HEK293T (cell line): ENCODE measurements at regions not wholly inside any gene's neighbourhood (a gene's known extent, or its start where the extent isn't known, plus 50 kb on each side); places are given as distances from the start of the nearest gene placed in this dataset.
"Not testable (repeated sequence)": the region's sequence is repeated elsewhere in the genome, so short reads cannot be mapped to it uniquely, and the experiment has no call there.

Experiments used
- CTCF ChIA-PET: fragments of 350-600 bp; formaldehyde crosslinking; extraction: SDS; loops from one replicate; lab custom pipeline; 2021; ENCODE audit warnings: antibody characterized with exemption, inconsistent platforms; lab: Yijun Ruan, JAX
- POLR2A ChIA-PET: fragments of 350-600 bp; formaldehyde crosslinking; extraction: SDS; loops from one replicate; lab custom pipeline; 2020; ENCODE audit warnings: antibody characterized with exemption, inconsistent platforms; lab: Yijun Ruan, JAX
- DNase-seq: peaks from one replicate; pipeline ENCODE4 v3.0.0; 2012; ENCODE audit warnings: mixed read lengths; ENCODE audit errors: extremely low spot score
- ARNT ChIP-seq: fragments of 450-650 bp; IDR thresholded peaks from 2 replicates; pipeline ENCODE4 v1.6.1; 2017; ENCODE audit warnings: mild to moderate bottlenecking
- BHLHE40 ChIP-seq: fragments of 450-650 bp; IDR thresholded peaks from 2 replicates; pipeline ENCODE4 v1.6.1; 2016; ENCODE audit warnings: mild to moderate bottlenecking, moderate library complexity, borderline replicate concordance
- CTBP1 ChIP-seq: fragments of 450-650 bp; IDR thresholded peaks from 2 replicates; pipeline ENCODE4 v1.6.1; 2016; ENCODE audit warnings: borderline replicate concordance
- ELF4 ChIP-seq: fragments of 450-650 bp; IDR thresholded peaks from 2 replicates; pipeline ENCODE4 v1.6.1; 2017; ENCODE audit warnings: antibody characterized with exemption
- FOXA1 ChIP-seq: fragments of 450-650 bp; IDR thresholded peaks from 2 replicates; pipeline ENCODE4 v1.6.1; 2016; ENCODE audit warnings: mild to moderate bottlenecking
- FOXK2 ChIP-seq: fragments of 450-650 bp; IDR thresholded peaks from 2 replicates; pipeline ENCODE4 v1.6.1; 2016; ENCODE audit warnings: mild to moderate bottlenecking
- FOXM1 ChIP-seq: fragments of 450-650 bp; IDR thresholded peaks from 2 replicates; pipeline ENCODE4 v1.6.1; 2017; ENCODE audit warnings: mild to moderate bottlenecking, borderline replicate concordance
- HDGF ChIP-seq: fragments of 450-650 bp; IDR thresholded peaks from 2 replicates; pipeline ENCODE4 v1.6.1; 2017; ENCODE audit warnings: antibody characterized with exemption, borderline replicate concordance
- L3MBTL2 ChIP-seq: fragments of 450-650 bp; conservative IDR thresholded peaks from 2 replicates; pipeline ENCODE4 v1.6.1; 2016; ENCODE audit warnings: mild to moderate bottlenecking
- LEF1 ChIP-seq: fragments of 450-650 bp; IDR thresholded peaks from 2 replicates; pipeline ENCODE4 v1.6.1; 2017; ENCODE audit warnings: mild to moderate bottlenecking, borderline replicate concordance
- NFRKB ChIP-seq: fragments of 450-650 bp; IDR thresholded peaks from 2 replicates; pipeline ENCODE4 v1.6.1; 2016; ENCODE audit warnings: mild to moderate bottlenecking, moderate library complexity
- PKNOX1 ChIP-seq: fragments of 450-650 bp; IDR thresholded peaks from 2 replicates; pipeline ENCODE4 v1.6.1; 2016
- SP1 ChIP-seq: fragments of 450-650 bp; IDR thresholded peaks from 2 replicates; pipeline ENCODE4 v1.6.1; 2017
- SUZ12 ChIP-seq: fragments of 450-650 bp; IDR thresholded peaks from 2 replicates; pipeline ENCODE4 v1.6.1; 2016; ENCODE audit warnings: mild to moderate bottlenecking
- TARDBP ChIP-seq: fragments of 450-650 bp; IDR thresholded peaks from 2 replicates; pipeline ENCODE4 v1.6.1; 2016
- ZNF384 ChIP-seq: fragments of 450-650 bp; IDR thresholded peaks from 2 replicates; pipeline ENCODE4 v1.6.1; 2016

GRCh38 chrX:92247076-92247475, 467.9 kb downstream of the PCDH11X start:
- ChIA-PET CTCF (no interaction called here), POLR2A (no interaction called here)
- DNase-seq: no peak
- TF ChIP-seq LEF1 (no peak), FOXM1 (no peak), ELF4 (no peak), ZNF384 (no peak), FOXK2 (no peak)

GRCh38 chrX:92249125-92249524, 469.9 kb downstream of the PCDH11X start:
- POLR2A ChIA-PET: no interaction called here
- CTCF ChIA-PET: no interaction called here
- TF ChIP-seq LEF1 (no peak), L3MBTL2 (no peak), CTBP1 (no peak), ZNF384 (no peak), PKNOX1 (no peak), TARDBP (no peak), HDGF (no peak), FOXA1 (no peak), FOXM1 (no peak), FOXK2 (no peak), NFRKB (no peak), SP1 (no peak), ARNT (no peak), BHLHE40 (no peak), ELF4 (no peak), SUZ12 (no peak)
- DNase-seq: no peak

GRCh38 chrX:92260102-92260501, 480.9 kb downstream of the PCDH11X start:
- ChIA-PET CTCF (no interaction called here), POLR2A (no interaction called here)
- no peak for DNase-seq
- TF ChIP-seq L3MBTL2 (no peak), LEF1 (no peak), NFRKB (no peak), ELF4 (no peak)

GRCh38 chrX:92270936-92271855, 492.0 kb downstream of the PCDH11X start:
- CTCF ChIA-PET: no interaction called here
- no peak for DNase-seq
- TF ChIP-seq NFRKB (no peak), HDGF (no peak), ELF4 (no peak), LEF1 (no peak), BHLHE40 (no peak), L3MBTL2 (no peak), FOXM1 (no peak), SUZ12 (no peak), FOXA1 (no peak), CTBP1 (no peak), TARDBP (no peak), FOXK2 (no peak), SP1 (no peak), ARNT (no peak)
- POLR2A ChIA-PET: no interaction called here

DNA sequence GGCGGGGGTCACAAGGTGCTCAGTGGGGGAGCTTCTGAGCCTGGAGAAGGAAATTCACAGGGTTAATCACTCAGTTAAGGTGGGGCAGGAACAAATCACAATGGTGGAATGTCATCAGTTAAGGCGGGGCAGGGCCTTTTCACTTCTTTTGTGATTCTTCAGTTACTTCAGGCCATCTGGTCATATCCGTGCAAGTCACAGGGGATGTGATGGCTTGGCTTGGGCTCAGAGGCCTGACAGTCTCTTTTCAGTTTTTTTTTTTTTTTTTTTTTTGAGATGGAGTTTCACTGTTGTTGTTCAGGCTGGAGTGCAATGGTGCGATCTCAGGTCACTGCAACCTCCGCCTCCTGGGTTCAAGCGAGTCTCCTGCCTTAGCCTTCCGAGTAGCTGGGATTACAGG, 499.4 kb downstream of the PCDH11X start:
- CTCF ChIA-PET, POLR2A ChIA-PET, DNase-seq: not testable (repeated sequence)

- DNase-seq, POLR2A ChIA-PET, CTCF ChIA-PET: not testable (repeated sequence)
Measured at GRCh38 chrX:92280347-92280746, 501.2 kb downstream of the PCDH11X start.

- TF ChIP-seq ZNF384 (no peak), NFRKB (no peak), HDGF (no peak), L3MBTL2 (no peak), PKNOX1 (no peak), FOXK2 (no peak), TARDBP (no peak), FOXM1 (no peak), ARNT (no peak), LEF1 (no peak), FOXA1 (no peak), CTBP1 (no peak)
- ChIA-PET CTCF (no interaction called here), POLR2A (no interaction called here)
- no peak for DNase-seq
Measured at GRCh38 chrX:92283308-92283707, 504.1 kb downstream of the PCDH11X start.

- CTCF ChIA-PET, POLR2A ChIA-PET, DNase-seq: not testable (repeated sequence)
Measured at GRCh38 chrX:92298067-92298466, 518.9 kb downstream of the PCDH11X start.

DNA sequence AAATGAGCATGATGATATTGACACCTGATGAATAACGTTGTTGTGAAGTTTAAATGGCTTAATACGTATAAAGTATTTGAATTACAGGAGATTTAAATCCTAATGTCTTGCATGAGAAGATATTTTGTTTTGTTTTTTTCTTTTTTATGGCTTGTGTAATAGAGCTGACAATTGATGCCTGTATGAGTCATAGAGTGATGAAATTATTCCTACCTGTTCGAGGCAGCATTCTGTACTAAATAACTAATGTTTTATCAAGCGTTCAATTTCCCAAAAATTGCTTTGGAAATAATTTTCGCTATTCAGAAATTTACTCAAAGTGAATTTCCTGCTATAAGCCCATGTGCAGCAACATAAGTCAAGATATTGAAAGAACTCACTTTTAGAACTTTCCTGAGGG, 554.0 kb downstream of the PCDH11X start:
- DNase-seq, CTCF ChIA-PET, POLR2A ChIA-PET: not testable (repeated sequence)

GRCh38 chrX:92351065-92351464, 571.9 kb downstream of the PCDH11X start:
- POLR2A ChIA-PET, CTCF ChIA-PET, DNase-seq: not testable (repeated sequence)
